Fibroblast of skin of scalp (primary cell): ENCODE measurements at regions not wholly inside any gene's neighbourhood (a gene's known extent, or its start where the extent isn't known, plus 50 kb on each side); places are given as distances from the start of the nearest gene placed in this dataset.
"Not testable (repeated sequence)": the region's sequence is repeated elsewhere in the genome, so short reads cannot be mapped to it uniquely, and the experiment has no call there.

Source experiments
- DNase-seq: peaks from one replicate; pipeline ENCODE4 v3.0.0-alpha.2; 2013

DNA sequence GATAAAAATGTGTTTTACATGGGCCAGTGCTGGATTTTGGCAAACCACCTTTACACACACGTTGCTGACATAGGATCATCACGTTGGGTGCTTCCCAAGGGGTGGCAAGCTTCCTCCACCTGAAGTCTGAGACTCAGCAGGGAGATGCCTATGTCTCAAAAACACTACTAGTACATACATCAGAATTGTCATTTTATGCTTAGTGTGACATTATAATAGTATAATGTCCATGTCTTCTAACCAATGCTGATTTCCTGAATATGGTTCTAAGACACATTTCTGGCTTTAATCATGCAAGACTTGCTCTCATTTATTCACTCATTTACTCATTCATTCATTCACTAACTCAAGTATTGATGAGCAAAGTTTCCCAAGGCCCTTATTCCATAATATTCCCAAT lies 322.3 kb downstream of the LNPK start:
- DNase-seq: no peak

DNA sequence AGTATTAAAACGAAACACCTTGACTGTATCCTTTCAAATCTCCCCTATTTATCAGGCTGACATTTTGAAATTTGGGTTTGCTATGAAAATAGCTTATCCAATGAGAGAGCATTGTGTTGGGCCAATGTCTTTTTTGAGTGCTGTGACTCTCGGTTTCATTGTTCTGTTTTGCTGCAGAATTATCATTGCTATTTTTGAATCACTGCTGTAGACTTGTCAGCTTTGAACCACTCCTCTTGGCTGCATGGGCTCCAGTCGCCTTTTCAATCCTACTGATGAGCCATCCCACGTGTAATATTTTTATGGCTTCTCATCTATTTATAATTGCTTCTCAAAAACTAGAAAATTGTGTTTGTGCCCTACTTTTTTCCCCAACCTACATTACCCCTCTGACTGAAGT lies 322.8 kb downstream of the LNPK start:
- no peak for DNase-seq

GRCh38 chr2:175677880-175678279 lies 324.2 kb downstream of the LNPK start:
- no peak for DNase-seq

GRCh38 chr2:175676813-175677212 lies 325.3 kb downstream of the LNPK start:
- no peak for DNase-seq

- not testable (repeated sequence) for DNase-seq
Measured at GRCh38 chr2:175668804-175669203, 333.3 kb downstream of the LNPK start.

GRCh38 chr2:175662335-175662734 lies 339.7 kb downstream of the LNPK start:
- no peak for DNase-seq

GRCh38 chr2:175648577-175649063 lies 353.4 kb downstream of the LNPK start:
- no peak for DNase-seq

- DNase-seq: no peak
Measured at GRCh38 chr2:175647058-175647457, 355.0 kb downstream of the LNPK start.

DNA sequence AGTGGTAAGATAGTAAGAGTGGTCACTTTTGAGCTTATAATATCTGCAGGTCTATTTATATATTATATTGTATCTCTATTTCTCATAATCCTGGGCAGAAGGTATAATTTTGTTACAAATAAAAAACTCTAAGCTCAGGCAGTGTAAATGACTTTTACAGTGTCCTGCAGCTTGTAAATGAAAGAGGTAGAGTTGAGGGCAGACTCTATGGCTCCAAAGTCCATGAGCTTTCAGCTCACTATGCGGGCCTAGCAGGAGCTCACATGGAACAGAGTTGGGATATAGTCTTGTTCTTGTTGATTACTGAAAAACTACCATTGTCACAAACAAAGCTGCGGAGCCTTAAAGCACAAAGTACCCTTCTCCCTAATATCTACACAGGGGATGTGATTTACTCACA lies 361.4 kb downstream of the LNPK start:
- no peak for DNase-seq

DNA sequence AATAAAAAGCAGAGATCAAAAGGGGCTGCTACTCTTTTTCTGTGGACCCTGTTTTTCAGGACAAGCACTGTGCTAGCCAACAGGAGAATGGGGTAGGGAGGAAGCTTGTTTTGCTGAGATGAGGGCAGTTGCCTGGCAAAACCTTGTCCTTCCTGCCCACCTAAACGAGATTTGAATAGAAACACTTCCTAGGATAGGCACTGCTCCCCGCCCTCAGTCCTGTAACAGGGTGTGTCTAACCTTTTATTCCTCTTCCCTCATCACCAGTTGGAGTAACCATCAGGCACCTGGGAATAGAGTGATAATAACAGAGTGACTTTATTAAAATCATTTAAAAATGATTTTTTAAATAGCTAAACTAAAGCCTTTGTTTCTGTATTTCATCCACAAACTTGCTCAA lies 368.8 kb downstream of the LNPK start:
- DNase-seq: no peak

DNA sequence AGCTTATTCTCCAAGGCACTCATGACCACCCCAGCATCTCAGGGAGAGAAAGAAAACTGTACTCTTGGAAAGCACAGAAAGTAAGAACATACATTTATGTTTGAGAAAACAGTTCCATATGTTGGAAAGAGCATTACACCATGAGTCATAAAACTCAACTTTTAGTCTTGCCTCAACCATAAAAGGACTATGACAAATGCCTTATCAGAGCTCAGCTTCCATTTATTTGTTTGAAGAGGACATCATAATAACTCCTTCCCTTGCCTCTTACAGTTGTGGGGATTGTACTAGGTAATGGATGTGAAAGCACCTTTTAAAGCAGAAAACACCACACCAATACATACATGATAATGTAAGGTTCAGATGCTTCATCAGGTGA lies 370.8 kb downstream of the LNPK start:
- peak; percentile 33 for DNase-seq

- no peak for DNase-seq
Measured at GRCh38 chr2:175630280-175631244, 371.5 kb downstream of the LNPK start.

DNA sequence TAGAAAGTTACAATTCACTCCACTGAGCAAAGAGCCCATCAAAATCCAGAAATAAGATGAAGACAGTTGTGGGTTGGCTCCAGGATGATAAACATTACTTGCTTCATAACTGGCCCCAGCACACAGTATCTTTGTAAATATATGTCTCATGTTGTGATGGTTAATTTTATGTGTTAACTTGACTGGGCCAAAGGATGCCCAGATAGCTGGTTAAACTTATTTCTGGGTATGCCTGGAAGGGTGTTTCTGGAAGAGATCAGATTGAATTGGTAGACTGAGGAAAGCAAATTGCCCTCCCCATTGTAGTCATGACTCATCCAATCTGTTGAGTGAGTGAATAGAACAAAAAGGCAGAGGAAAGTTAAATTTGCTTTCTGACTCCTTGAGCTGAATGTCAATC lies 373.8 kb downstream of the LNPK start:
- DNase-seq: no peak

- DNase-seq: peak; percentile 43
Measured at GRCh38 chr2:175627405-175627804, 374.7 kb downstream of the LNPK start.

- no peak for DNase-seq
Measured at GRCh38 chr2:175626796-175627195, 375.3 kb downstream of the LNPK start.

- DNase-seq: no peak
Measured at GRCh38 chr2:175624785-175625184, 377.3 kb downstream of the LNPK start.

GRCh38 chr2:175624211-175624761 lies 377.8 kb downstream of the LNPK start:
- no peak for DNase-seq

DNA sequence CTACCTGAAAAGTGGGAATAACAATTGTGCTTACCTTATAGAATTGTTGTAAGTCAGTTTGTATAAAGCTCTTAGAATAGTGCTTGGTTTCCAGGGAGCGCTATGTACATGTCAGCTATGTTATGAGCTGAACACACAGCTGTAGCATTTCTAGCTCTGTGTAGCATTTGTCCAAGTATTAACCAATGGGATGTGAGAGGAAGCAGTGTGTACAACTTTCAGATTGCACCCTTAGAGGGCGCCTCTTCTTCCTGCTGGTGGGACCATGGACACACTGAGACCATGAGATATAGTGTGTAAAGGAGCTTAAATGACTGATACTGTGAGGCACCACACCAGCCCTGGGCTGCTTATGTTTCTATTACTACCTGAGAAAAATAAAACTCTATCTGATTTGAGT lies 380.2 kb downstream of the LNPK start:
- no peak for DNase-seq

GRCh38 chr2:175620106-175620505 lies 382.0 kb downstream of the LNPK start:
- no peak for DNase-seq

DNA sequence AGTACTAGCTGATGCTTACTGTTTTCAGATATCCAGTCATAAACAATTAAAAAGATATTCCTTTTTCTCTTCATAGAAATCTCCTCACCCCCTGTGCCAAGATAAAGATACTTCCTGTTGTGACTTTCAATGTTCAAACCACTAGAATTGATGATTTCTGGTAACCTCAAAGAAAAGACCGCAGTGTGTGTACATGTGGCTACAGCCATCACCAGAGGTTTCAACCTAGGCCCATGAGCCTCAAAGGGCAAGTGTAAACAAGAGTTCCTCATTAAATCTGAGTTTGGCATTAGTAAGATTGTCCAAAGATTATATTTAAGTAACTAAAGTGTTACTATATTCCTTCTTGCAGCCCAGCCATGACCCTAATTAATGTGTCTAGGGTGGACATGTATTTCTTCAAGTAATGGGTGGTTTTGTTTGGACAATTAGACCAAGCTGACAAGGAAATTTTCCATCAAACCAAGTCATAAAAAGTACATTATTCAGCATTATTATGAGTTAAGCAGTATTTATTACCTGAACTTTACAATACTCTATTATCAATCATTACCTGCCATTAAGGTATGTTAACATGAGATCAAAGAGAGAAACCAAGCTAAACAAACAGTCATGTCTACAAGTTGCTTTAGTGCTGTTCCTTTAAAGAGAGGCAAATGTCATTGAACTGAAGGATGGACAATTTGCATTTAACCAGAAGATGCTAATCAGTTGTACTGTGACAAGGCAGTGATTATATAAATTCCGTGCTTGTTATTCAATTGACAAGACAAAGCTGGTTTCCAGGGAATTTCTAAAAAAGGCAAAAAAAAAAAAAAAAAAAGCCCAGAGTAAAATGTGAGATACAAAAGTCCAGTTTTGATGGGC lies 382.7 kb downstream of the LNPK start:
- no peak for DNase-seq

GRCh38 chr2:175612280-175612679 lies 389.8 kb downstream of the LNPK start:
- DNase-seq: peak; percentile 13

DNA sequence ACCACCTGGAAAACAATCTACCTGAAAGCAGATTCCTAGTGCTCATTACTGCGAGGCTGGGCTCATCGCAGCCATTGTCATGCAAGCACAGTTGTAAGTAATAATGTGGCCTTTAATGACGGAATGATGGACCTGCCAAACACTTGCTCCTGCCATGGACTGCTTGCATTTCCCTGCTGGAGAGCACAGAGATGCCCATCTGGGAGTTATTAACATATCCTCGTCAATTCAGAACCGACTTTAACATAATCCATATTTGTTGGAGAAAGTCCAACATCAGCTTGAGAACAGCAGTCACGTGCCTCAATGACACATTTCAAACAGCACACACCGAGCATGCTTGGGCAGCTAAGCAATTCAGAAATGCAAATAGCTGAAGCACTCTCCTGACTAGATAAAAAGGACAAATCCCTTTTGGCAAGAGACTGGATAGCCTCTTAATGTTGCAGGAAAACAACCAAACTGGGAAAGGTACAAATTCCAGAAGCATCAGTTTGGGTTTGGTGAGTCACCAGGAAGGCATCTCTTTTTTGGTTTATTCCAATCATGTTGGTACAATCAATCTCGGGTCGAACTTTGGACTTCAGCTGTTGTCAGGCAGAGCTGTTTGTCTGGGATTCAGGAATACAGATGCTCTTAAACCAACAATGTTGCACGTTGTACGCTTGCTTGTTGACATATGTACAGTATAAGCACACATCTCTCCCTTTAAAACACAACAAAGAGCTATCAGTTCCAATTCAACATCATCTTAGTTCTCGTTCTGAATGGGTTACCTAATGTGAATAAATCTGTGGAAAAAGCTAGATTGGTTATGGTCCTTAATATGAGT lies 395.8 kb downstream of the LNPK start:
- peak; percentile 89 for DNase-seq
